GM12873 (cell line): ENCODE measurements at regions not wholly inside any gene's neighbourhood (a gene's known extent, or its start where the extent isn't known, plus 50 kb on each side); places are given as distances from the start of the nearest gene placed in this dataset.

Experiments
- CTCF ChIP-seq: IDR thresholded peaks from 2 replicates; pipeline ENCODE4 v1.5.1; 2012; ENCODE audit warnings: low read depth, mild to moderate bottlenecking, moderate library complexity, low read length, control low read depth; ENCODE audit not compliant: insufficient read depth; ENCODE audit errors: missing control alignments

- no peak for TF ChIP-seq CTCF
Observed at GRCh38 chr6:81643156-81643555, 109.3 kb downstream of the TENT5A start.

DNA sequence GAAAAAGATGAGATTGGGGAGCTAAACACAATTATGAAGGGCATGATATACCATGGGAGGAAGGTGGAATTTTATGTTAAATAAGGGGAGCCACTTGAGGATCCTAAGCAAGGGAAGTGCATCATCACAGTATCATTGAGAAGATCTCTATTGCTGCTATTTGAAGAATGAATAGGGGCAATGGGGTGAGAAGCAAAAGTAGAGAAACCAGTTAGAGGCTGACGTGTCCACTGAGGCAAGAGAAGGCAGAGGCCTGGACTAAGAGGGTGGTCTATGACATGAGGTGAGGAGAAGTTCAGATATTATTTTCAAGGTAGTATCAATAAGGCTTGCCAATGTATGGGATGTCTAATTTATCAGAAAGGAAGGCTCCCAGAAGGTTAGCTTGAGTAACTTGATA, 111.6 kb downstream of the TENT5A start:
- TF ChIP-seq CTCF, result no peak

DNA sequence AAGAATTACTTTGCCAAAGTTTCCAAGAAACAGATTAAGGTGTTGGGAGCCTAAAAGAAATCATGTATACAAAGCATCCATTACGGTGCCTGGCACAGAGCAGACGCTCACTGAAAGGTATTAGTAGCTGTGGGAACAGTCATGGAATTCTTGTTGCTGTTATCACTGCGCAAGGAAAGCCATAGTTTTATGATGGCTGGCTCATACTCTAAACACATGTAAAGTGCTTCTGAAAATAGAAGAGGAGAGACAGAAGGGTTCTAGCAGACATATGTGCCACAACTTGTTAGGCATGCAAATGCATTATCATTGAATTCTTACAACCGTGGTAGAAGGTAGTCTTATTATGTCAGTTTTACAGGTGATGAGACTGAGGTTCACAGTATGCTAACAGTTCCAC, 112.4 kb downstream of the TENT5A start:
- TF ChIP-seq CTCF, result no peak

DNA sequence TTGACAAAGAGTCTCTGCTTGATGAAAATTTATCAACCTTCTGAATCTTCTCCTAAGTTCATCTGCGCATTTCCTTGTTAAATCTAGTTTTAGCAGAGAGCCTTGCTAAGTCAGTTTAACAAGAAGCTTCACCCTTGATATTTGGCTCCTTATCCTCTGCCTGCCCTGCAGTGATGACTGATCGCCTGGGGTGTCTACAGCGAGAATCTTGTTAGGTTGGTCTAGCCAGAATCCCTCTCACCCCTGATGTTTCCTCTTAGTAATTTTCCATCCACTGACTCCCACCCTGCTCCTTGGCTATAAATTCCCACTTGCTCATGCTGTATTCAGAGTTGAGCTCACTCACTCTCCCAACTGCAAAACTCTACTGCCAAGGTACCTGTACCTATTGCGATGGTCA, 114.1 kb downstream of the TENT5A start:
- TF ChIP-seq CTCF, result no peak

- no peak for TF ChIP-seq CTCF
Observed at GRCh38 chr6:81636930-81637568, 115.4 kb downstream of the TENT5A start.

DNA sequence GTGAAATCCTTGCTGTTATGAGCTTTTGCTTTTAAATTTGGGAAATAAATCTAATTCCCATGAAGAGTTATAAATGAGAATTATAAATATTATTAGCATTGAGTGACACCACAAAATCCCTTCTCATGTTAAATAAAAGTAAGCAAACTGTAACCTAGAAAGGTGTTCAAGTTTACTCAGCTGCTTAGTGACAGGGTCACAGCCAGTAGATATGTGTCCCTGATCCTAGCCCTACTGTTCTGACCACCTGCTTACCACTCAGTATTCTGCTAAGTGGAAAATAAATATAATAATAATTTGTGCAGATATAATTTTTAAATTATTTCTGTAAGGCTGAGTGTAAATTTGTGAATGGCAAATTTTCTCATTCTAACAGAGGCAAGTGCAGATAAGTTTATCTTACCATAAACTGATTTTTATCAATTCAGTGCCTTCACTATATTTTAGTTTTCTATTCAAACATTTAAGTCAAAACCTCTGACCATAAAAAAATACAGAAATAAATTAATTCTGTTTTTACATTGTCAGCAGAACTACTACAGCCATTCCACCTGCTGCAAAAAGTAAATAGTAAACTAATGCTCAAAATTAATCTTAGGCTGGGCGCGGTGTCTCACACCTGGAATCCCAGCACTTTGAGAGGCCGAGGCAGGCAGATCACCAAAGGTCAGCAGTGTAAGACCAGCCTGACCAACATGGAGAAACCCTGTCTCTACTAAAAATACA, 118.2 kb downstream of the TENT5A start:
- no peak for TF ChIP-seq CTCF

DNA sequence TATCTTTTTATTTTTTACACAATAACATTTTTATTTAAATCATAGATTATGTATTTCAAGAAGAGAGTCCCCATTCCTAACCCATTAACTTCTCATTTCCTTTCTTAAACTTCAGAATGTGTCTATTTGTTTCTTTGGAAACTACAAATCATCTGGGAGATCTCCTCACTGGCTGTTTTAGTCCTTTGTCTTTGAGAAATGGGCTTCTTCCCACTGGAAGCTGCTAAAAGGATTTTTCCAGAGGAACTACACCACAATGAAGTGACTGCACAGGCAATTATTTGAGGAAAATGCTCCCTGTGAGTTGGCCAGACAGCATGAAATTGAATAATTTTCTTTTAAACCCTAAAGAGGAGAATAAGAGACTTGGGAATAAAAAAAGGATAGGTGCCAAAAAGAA, 119.1 kb downstream of the TENT5A start:
- no peak for TF ChIP-seq CTCF
